ENCODE measurements at regions not wholly inside any gene's neighbourhood (a gene's known extent, or its start where the extent isn't known, plus 50 kb on each side); places are given as distances from the start of the nearest gene placed in this dataset.

GRCh38 chr3:41097896-41098496 is 101.3 kb upstream of the CTNNB1 start:
- TF ChIP-seq CTCF (IDR thresholded peaks at IDR 0.05) (no peak), POLR2A (IDR thresholded peaks at IDR 0.05) (no peak)

Data from heart left ventricle (tissue), 13 donors.